Thyroid gland (tissue), 4 donors: ENCODE measurements at regions not wholly inside any gene's neighbourhood (a gene's known extent, or its start where the extent isn't known, plus 50 kb on each side); places are given as distances from the start of the nearest gene placed in this dataset.
A peak's percentile ranks its signal among the peaks of the same experiment; 100 is the strongest.

Source experiments
- DNase-seq, 2 donors: peaks; one replicate each; pipeline ENCODE4 v3.0.0-alpha.2; 2019
- H3K27ac ChIP-seq, 3 donors: fragments of 200-600 bp; sonication (generic); 1 replicate in 2 of 3; 2 replicates in 1 of 3; pipeline ENCODE4 v1.5.1; 2016 to 2019; ENCODE audit warnings: mild to moderate bottlenecking in 1 of 3, moderate library complexity in 1 of 3
- H3K27me3 ChIP-seq: fragments of 200-600 bp; sonication (generic); one replicate; pipeline ENCODE4 v1.5.1; 2019
- H3K36me3 ChIP-seq, 2 donors: fragments of 200-600 bp; sonication (generic); one replicate each; pipeline ENCODE4 v1.5.1; 2016 to 2019
- H3K4me1 ChIP-seq, 2 donors: fragments of 200-600 bp; sonication (generic); one replicate each; pipeline ENCODE4 v1.5.1; 2017 to 2019
- H3K4me3 ChIP-seq, 3 donors: fragments of 200-600 bp; sonication (generic); replicated peaks in 1 of 3; 1 replicate in 2 of 3; 2 replicates in 1 of 3; pipeline ENCODE4 v1.5.1; 2016; ENCODE audit warnings: mild to moderate bottlenecking in 1 of 3
- H3K9me3 ChIP-seq: fragments of 200-600 bp; sonication (generic); one replicate; pipeline ENCODE4 v1.5.1; 2017
- POLR2A ChIP-seq, 2 donors: fragments of 450-650 bp; IDR thresholded peaks; one replicate each; pipeline ENCODE4 v1.6.1; 2017; ENCODE audit warnings: antibody characterized with exemption in 2 of 2, mild to moderate bottlenecking in 2 of 2, moderate library complexity in 1 of 2
- WGBS, 2 donors: methylation state at CpG; one replicate each; pipeline ENCODE4 v1.1.5; 2017; 5-methylcytosine and 5-hydroxymethylcytosine counted together
- intact Hi-C: fragments of 100-400 bp; cut with DNase I; formaldehyde crosslinking; loops from one replicate; pipeline ENCODE4 v1.15.1; 2023
- TF ChIP-seq, protein P1 (sequence below), 6 experiments: fragments of 200-600 bp in 3 of 6; fragments of 450-650 bp in 3 of 6; sonication (generic) in 3 of 6; IDR thresholded peaks; one replicate each; pipeline ENCODE4 v1.5.1; 2016 to 2019; ENCODE audit warnings: antibody characterized with exemption in 6 of 6, mild to moderate bottlenecking in 2 of 6, inconsistent platforms in 1 of 6, moderate library complexity in 1 of 6

DNA sequence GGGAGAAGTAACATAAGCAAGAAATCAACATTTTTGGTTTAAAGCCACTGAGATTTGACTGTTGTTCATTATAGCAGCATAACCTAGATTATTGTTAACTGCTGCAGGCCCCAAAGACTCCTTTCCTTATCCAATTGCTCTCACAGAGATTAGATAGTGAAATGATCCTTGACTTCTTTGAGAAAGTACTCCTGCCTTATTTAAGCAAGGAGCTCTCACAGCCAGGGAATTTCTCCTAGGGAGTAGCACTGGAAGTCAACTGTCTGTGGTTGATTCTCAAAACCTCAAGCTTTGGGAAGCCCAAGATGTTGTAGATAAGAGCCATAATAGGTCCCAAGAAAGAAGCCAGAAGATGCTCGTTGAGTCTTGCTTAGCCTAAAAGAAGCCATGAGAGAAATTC is 151.8 kb upstream of the TSC22D2 start:
- intact Hi-C loops, result no loop called here
- no peaks in the 10 kb centered on the region for H3K9me3 ChIP-seq
- TF ChIP-seq POLR2A (IDR thresholded peaks at IDR 0.05), result no peak
- TF ChIP-seq, protein P1, sequence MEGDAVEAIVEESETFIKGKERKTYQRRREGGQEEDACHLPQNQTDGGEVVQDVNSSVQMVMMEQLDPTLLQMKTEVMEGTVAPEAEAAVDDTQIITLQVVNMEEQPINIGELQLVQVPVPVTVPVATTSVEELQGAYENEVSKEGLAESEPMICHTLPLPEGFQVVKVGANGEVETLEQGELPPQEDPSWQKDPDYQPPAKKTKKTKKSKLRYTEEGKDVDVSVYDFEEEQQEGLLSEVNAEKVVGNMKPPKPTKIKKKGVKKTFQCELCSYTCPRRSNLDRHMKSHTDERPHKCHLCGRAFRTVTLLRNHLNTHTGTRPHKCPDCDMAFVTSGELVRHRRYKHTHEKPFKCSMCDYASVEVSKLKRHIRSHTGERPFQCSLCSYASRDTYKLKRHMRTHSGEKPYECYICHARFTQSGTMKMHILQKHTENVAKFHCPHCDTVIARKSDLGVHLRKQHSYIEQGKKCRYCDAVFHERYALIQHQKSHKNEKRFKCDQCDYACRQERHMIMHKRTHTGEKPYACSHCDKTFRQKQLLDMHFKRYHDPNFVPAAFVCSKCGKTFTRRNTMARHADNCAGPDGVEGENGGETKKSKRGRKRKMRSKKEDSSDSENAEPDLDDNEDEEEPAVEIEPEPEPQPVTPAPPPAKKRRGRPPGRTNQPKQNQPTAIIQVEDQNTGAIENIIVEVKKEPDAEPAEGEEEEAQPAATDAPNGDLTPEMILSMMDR (IDR thresholded peaks at IDR 0.05), result no peak
- no peak overlapping the region for H3K4me3 ChIP-seq
- H3K4me1 ChIP-seq, result peaks cover 39 to 49% of the 10 kb centered on the region in 2 donors
- 46 to 49% methylated on average over 1 of the region's 1 CpG for WGBS, 2 donors
- H3K27ac ChIP-seq, result peak overlapping the region in 2 of 3 donors; percentile 82 to 91
- no peaks in the 10 kb centered on the region for H3K27me3 ChIP-seq
- DNase-seq, result no peak
- no peaks in the 10 kb centered on the region for H3K36me3 ChIP-seq

DNA sequence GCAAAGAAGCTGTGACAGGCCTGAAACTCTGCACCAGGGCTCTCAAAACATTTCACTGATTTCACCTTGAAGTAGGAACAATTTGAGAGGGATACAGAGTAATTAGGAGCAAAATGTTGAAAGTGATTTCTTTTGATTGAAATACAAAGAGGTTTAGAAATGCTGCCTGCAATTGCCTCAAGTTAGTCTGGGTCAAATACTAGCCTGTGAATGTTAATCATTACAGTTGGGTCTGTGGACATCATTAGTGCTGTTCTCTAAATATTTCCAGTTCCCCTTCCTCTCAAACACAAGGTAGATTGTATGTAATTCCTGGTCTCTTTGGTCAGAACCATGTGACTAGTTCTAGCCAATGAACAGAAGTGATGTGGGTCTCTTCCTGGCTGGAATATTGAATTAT is 152.3 kb upstream of the TSC22D2 start:
- TF ChIP-seq, protein P1 (IDR thresholded peaks at IDR 0.05), result no peak
- no peak for TF ChIP-seq POLR2A (IDR thresholded peaks at IDR 0.05)
- Histone ChIP-seq H3K27me3 (no peaks in the 10 kb centered on the region), H3K4me3 (no peak overlapping the region), H3K9me3 (no peaks in the 10 kb centered on the region), H3K4me1 (peaks cover 43 to 52% of the 10 kb centered on the region in 2 donors), H3K36me3 (no peaks in the 10 kb centered on the region), H3K27ac (peak overlapping the region; percentile 82 to 91 (median 85))
- intact Hi-C loops, result no loop called here
- DNase-seq, result no peak

- 29 to 39% methylated on average over 3 of the region's 3 CpGs for WGBS, 2 donors
Observed at GRCh38 chr3:150255413-150255812, 152.7 kb upstream of the TSC22D2 start.

GRCh38 chr3:150254309-150254708 is 153.8 kb upstream of the TSC22D2 start:
- intact Hi-C loops, result no loop called here

More at GRCh38 chr3:150255413-150255812, 152.7 kb upstream of the TSC22D2 start:
- Histone ChIP-seq H3K9me3 (no peaks in the 10 kb centered on the region), H3K4me3 (no peak overlapping the region), H3K27ac (peak overlapping the region; percentile 82 to 91 (median 85)), H3K27me3 (no peaks in the 10 kb centered on the region), H3K36me3 (no peaks in the 10 kb centered on the region), H3K4me1 (peaks cover 43 to 52% of the 10 kb centered on the region in 2 donors)
- intact Hi-C loops, result no loop called here
- TF ChIP-seq, protein P1 (IDR thresholded peaks at IDR 0.05), result no peak
- peak in 1 of 2 donors; percentile 30 for TF ChIP-seq POLR2A (IDR thresholded peaks at IDR 0.05)
- peak; percentile 79 to 83 for DNase-seq

GRCh38 chr3:150253622-150254021 is 154.5 kb upstream of the TSC22D2 start:
- TF ChIP-seq, protein P1 (IDR thresholded peaks at IDR 0.05), result no peak
- WGBS, 2 donors, result 41 to 44% methylated on average over 3 of the region's 3 CpGs
- H3K4me1 ChIP-seq, result peaks cover 43 to 52% of the 10 kb centered on the region in 2 donors

More at GRCh38 chr3:150254309-150254708, 153.8 kb upstream of the TSC22D2 start:
- DNase-seq, result no peak
- Histone ChIP-seq H3K27ac (peak overlapping the region; percentile 82 to 91 (median 85)), H3K9me3 (no peaks in the 10 kb centered on the region), H3K4me3 (no peak overlapping the region), H3K36me3 (no peaks in the 10 kb centered on the region), H3K27me3 (no peaks in the 10 kb centered on the region), H3K4me1 (peaks cover 43 to 52% of the 10 kb centered on the region in 2 donors)
- WGBS, 2 donors, result 52 to 79% methylated on average over 4 of the region's 4 CpGs
- TF ChIP-seq, protein P1 (IDR thresholded peaks at IDR 0.05), result no peak

More at GRCh38 chr3:150253622-150254021, 154.5 kb upstream of the TSC22D2 start:
- no peaks in the 10 kb centered on the region for H3K36me3 ChIP-seq
- H3K9me3 ChIP-seq, result no peaks in the 10 kb centered on the region
- peak overlapping the region; percentile 82 to 91 (median 85) for H3K27ac ChIP-seq
- H3K4me3 ChIP-seq, result no peak overlapping the region
- DNase-seq, result peak; percentile 31 to 47
- intact Hi-C loops, result no loop called here
- no peaks in the 10 kb centered on the region for H3K27me3 ChIP-seq
